Activated T-helper 2 cell treated with anti-CD3 and anti-CD28 coated beads, Interferon-gamma antibody, Interleukin-2, Interleukin-4, amounts not matched to agents 10 μg/mL and 5 μg/mL and 100 μg/mL, durations not matched to agents 14 hours and 24 hours and 36 hours (primary cell): ENCODE measurements at regions not wholly inside any gene's neighbourhood (a gene's known extent, or its start where the extent isn't known, plus 50 kb on each side); places are given as distances from the start of the nearest gene placed in this dataset.

ENCODE experiments used
- DNase-seq: peaks from one replicate; pipeline ENCODE4 v3.0.0; 2021; ENCODE audit warnings: low spot score
- H3K27ac Mint-ChIP-seq: one replicate; pipeline ENCODE4 v1.8.0; 2021; ENCODE audit warnings: mixed read lengths
- H3K27me3 Mint-ChIP-seq: one replicate; pipeline ENCODE4 v1.8.0; 2021; ENCODE audit warnings: low read depth, mixed read lengths
- H3K36me3 Mint-ChIP-seq: one replicate; pipeline ENCODE4 v1.8.0; 2021; ENCODE audit warnings: low read depth, mixed read lengths
- H3K4me1 Mint-ChIP-seq: one replicate; pipeline ENCODE4 v1.8.0; 2021; ENCODE audit warnings: low read depth, mixed read lengths
- H3K4me3 Mint-ChIP-seq: one replicate; pipeline ENCODE4 v1.8.0; 2021; ENCODE audit warnings: low read depth, mild to moderate bottlenecking, moderate library complexity, mixed read lengths
- H3K9me3 Mint-ChIP-seq: one replicate; pipeline ENCODE4 v1.8.0; 2021; ENCODE audit warnings: mixed read lengths
- intact Hi-C: fragments of 100-400 bp; cut with micrococcal nuclease; formaldehyde crosslinking; loops from one replicate; pipeline ENCODE4 v1.15.1; 2023

DNA sequence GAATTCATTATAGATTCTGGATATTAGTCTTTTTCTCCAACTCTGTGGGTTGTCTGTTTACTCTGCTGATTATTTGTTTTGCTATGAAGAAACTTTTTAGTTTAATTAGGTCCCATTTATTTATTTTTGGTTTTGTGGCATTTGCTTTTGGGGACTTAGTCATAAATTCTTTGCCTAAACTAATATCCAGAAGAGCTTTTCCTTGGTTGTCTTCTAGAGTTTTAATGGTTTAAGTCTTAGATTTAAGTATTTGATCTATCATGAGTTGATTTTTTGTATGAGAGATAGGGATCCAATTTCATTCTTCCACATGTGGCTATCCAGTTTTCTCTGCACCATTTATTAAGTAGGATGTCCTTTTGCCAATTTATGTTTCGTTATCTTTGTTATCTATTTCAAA, 683.4 kb upstream of the FBXO33 start:
- no peak overlapping the region for H3K27ac Mint-ChIP-seq
- no peaks in the 10 kb centered on the region for H3K4me1 Mint-ChIP-seq
- H3K9me3 Mint-ChIP-seq, result peaks cover 24% of the 10 kb centered on the region
- intact Hi-C loops, result no loop called here
- no peak overlapping the region for H3K4me3 Mint-ChIP-seq
- no peak for DNase-seq
- no peaks in the 10 kb centered on the region for H3K27me3 Mint-ChIP-seq
- H3K36me3 Mint-ChIP-seq, result no peaks in the 10 kb centered on the region

DNA sequence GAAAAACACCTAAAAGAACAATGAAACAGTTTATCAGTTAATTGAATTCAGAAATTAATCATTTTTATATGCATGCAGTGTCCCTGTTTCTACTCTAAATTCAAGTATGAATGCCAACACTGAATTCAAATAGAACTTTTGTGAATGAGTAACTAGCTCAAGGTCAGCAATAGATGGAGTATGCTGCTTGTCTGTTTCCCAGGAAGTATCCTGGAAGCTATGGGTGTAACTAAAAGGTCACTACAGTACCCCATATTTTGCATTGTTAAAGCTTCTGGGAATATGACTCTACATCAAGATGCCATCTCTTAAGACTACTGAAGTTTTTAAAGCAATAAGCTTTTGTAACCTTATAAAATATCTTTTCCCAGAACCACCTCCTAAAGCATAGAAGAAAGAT, 681.4 kb upstream of the FBXO33 start:
- intact Hi-C loops, result no loop called here
- Mint-ChIP-seq H3K4me3 (no peak overlapping the region), H3K9me3 (peaks cover 33% of the 10 kb centered on the region), H3K27ac (no peak overlapping the region), H3K4me1 (no peaks in the 10 kb centered on the region), H3K36me3 (no peaks in the 10 kb centered on the region), H3K27me3 (no peaks in the 10 kb centered on the region)
- no peak for DNase-seq

DNA sequence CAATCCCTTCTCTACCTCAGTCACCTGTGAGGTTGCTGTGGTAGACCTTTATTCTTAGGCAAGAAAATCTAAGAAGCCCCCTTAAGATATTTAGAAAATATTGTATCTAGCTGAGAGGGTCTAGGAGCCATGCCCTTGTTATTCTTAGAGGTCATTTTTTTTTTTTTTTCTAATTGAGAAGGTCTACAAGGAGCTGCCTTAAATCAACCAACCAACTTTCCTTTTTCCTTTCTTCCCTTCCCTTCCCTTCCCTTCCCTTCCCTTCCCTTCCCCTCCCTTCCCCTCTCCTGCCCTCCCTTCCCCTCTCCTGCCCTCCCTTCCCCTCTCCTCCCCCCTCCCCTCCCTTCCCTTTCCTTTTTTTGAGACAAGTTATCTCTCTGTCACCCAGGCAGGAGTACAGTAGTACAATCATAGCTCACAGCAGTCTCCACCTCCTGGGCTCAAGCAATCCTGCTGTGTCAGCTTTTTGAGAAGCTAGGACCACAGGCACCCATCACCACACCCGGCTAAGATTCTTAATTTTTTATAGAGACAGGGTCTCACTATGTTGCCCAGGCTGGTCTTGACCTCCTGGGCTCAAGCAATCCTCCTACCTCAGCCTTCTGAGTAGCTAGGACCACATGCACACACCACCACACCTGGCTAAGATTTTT, 668.4 kb upstream of the FBXO33 start:
- no peaks in the 10 kb centered on the region for H3K27me3 Mint-ChIP-seq
- no peaks in the 10 kb centered on the region for H3K4me1 Mint-ChIP-seq
- H3K36me3 Mint-ChIP-seq, result no peaks in the 10 kb centered on the region
- H3K4me3 Mint-ChIP-seq, result no peak overlapping the region
- H3K27ac Mint-ChIP-seq, result no peak overlapping the region
- intact Hi-C loops, result no loop called here
- DNase-seq, result no peak
- peaks cover 26% of the 10 kb centered on the region for H3K9me3 Mint-ChIP-seq

DNA sequence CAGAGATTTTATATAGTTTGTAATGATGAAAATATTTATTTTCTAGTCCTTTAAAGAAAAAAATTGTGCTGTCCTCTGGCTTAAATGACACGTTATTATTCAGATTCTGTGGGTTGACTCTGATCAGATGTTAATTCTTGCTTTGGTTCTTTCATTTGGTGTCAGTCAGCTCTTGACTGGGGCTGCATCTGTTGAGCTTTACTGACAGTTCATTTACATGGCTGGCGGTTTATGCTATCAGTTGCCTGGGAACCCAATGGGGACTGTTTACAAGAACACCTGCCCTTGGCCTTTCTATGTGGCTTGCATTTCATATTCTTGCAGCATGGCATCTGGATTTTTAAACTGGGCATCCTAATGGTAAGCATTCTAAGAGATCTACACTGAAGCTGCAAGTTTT, 667.1 kb upstream of the FBXO33 start:
- H3K4me3 Mint-ChIP-seq, result no peak overlapping the region
- H3K36me3 Mint-ChIP-seq, result no peaks in the 10 kb centered on the region
- DNase-seq, result no peak
- H3K27me3 Mint-ChIP-seq, result no peaks in the 10 kb centered on the region
- H3K9me3 Mint-ChIP-seq, result peaks cover 26% of the 10 kb centered on the region
- no peak overlapping the region for H3K27ac Mint-ChIP-seq
- H3K4me1 Mint-ChIP-seq, result no peaks in the 10 kb centered on the region
- intact Hi-C loops, result no loop called here

GRCh38 chr14:40098468-40098867, 666.2 kb upstream of the FBXO33 start:
- no peaks in the 10 kb centered on the region for H3K4me1 Mint-ChIP-seq
- intact Hi-C loops, result no loop called here
- H3K36me3 Mint-ChIP-seq, result no peaks in the 10 kb centered on the region
- no peak overlapping the region for H3K4me3 Mint-ChIP-seq
- H3K27ac Mint-ChIP-seq, result no peak overlapping the region
- H3K9me3 Mint-ChIP-seq, result peaks cover 21% of the 10 kb centered on the region
- H3K27me3 Mint-ChIP-seq, result no peaks in the 10 kb centered on the region
- DNase-seq, result no peak

GRCh38 chr14:40096968-40097367, 664.7 kb upstream of the FBXO33 start:
- Mint-ChIP-seq H3K36me3 (no peaks in the 10 kb centered on the region), H3K4me3 (no peak overlapping the region), H3K4me1 (no peaks in the 10 kb centered on the region), H3K27me3 (no peaks in the 10 kb centered on the region), H3K9me3 (peaks cover 20% of the 10 kb centered on the region), H3K27ac (no peak overlapping the region)
- DNase-seq, result no peak
- intact Hi-C loops, result no loop called here

DNA sequence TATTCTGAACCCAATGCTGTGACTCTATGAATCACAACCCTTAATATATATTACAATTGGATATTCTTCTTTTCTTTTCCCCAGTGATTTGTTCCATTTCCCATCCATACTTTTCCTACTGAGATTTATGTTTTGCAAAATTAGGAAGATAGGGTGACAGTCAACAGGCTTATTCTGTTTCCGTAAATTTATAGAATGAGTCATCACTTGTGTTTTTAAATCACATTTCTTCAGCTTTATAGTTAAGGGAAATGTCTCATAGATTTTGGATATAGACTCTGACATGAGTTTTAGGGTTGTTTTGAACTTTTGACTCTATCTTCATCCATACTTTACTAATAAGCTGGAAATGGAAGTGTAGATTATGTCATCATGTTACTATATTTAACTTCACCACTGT, 661.6 kb upstream of the FBXO33 start:
- intact Hi-C loops, result no loop called here
- H3K27ac Mint-ChIP-seq, result no peak overlapping the region
- no peaks in the 10 kb centered on the region for H3K4me1 Mint-ChIP-seq
- DNase-seq, result no peak
- H3K27me3 Mint-ChIP-seq, result no peaks in the 10 kb centered on the region
- no peaks in the 10 kb centered on the region for H3K36me3 Mint-ChIP-seq
- H3K4me3 Mint-ChIP-seq, result no peak overlapping the region
- H3K9me3 Mint-ChIP-seq, result peaks cover 18% of the 10 kb centered on the region

GRCh38 chr14:40074169-40074568, 641.9 kb upstream of the FBXO33 start:
- H3K4me3 Mint-ChIP-seq, result no peak overlapping the region
- intact Hi-C loops, result no loop called here
- H3K4me1 Mint-ChIP-seq, result no peaks in the 10 kb centered on the region
- no peaks in the 10 kb centered on the region for H3K27me3 Mint-ChIP-seq
- H3K9me3 Mint-ChIP-seq, result peaks cover 22% of the 10 kb centered on the region
- DNase-seq, result no peak
- no peak overlapping the region for H3K27ac Mint-ChIP-seq
- no peaks in the 10 kb centered on the region for H3K36me3 Mint-ChIP-seq

DNA sequence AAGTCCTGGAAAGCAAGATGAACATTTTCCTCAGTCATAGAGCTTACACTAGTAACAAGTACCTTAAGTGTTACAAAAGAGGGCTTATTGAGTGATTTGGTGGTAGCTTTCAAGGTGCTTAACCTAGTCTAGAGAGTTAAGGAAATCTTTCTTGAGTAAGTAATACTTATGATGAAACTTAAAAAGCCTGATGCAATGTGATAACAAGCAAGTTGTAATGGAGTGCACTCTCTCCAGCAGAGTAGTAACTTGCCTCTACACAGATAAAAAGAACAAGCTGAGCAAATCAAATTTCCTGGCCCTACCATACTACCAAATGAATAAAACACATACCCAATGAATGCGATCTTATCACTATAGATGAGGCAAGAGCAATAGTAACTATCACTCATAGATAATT, 639.9 kb upstream of the FBXO33 start:
- H3K9me3 Mint-ChIP-seq, result peaks cover 32% of the 10 kb centered on the region
- no peak overlapping the region for H3K27ac Mint-ChIP-seq
- H3K27me3 Mint-ChIP-seq, result no peaks in the 10 kb centered on the region
- no peak for DNase-seq
- H3K36me3 Mint-ChIP-seq, result no peaks in the 10 kb centered on the region
- intact Hi-C loops, result no loop called here
- no peaks in the 10 kb centered on the region for H3K4me1 Mint-ChIP-seq
- no peak overlapping the region for H3K4me3 Mint-ChIP-seq

GRCh38 chr14:40058901-40059897, 627.0 kb upstream of the FBXO33 start:
- H3K27ac Mint-ChIP-seq, result no peak overlapping the region
- H3K27me3 Mint-ChIP-seq, result no peaks in the 10 kb centered on the region
- intact Hi-C loops, result no loop called here
- H3K36me3 Mint-ChIP-seq, result no peaks in the 10 kb centered on the region
- H3K4me1 Mint-ChIP-seq, result no peaks in the 10 kb centered on the region
- no peak overlapping the region for H3K4me3 Mint-ChIP-seq
- H3K9me3 Mint-ChIP-seq, result peaks cover 7% of the 10 kb centered on the region
- no peak for DNase-seq

DNA sequence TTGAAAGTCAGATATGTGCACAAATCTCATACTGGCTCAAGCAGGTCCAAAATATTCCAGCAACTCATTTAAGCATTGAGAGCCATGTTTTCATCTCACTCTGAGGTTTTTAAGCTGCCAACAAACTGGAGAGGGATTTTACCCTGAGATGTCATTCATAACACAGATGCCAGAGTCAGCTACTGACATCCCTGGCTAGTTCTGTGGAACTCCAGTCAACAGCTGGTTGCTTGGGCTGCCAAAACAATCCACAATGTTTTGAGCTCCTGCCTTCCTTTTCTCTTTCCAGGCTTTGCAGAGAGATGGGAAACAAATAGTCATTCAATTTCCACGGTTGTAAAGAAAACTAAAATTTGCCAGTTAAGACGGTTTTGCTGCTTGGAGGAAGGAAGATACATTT, 621.2 kb upstream of the FBXO33 start:
- no peaks in the 10 kb centered on the region for H3K9me3 Mint-ChIP-seq
- H3K36me3 Mint-ChIP-seq, result no peaks in the 10 kb centered on the region
- H3K27me3 Mint-ChIP-seq, result no peaks in the 10 kb centered on the region
- no peaks in the 10 kb centered on the region for H3K4me1 Mint-ChIP-seq
- no peak overlapping the region for H3K4me3 Mint-ChIP-seq
- intact Hi-C loops, result no loop called here
- no peak for DNase-seq
- no peak overlapping the region for H3K27ac Mint-ChIP-seq

DNA sequence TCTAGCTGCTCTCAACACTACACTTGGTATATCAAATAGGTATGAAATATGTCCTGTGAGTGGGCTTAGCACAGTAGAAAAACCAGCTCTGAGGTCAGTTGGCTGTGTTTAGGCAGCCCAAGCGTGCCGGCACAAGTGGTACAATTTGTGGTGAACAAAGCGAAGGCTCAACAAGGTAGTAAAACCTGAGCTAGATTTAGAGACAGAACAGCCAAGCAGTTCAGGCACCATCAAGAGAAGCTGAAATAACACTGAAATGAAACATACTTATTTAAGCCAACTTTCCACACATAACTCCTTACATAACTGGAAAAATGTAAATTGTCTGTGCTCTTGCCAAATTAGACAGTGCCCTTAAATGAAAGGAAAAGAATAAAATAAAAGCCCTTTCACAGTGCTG, 596.8 kb upstream of the FBXO33 start:
- no peak overlapping the region for H3K4me3 Mint-ChIP-seq
- intact Hi-C loops, result no loop called here

DNA sequence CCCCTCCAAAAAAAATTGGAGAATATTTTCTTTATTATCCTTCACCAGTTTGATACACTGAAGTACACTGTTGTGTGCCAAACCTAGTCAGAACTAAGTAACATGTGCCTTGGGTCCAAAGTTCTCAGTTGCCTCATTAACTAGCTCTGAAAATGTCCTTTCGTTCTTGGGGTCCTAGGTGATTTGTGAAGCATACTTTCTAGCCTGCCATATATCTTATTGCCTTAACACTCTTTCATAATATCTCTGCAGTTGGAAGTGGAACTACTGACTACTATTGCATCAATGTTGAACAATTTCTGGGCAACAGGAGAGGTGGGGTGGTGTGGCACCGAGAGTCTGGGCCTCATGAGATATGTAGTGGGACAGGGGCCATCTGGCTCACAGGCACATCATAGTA, 592.9 kb upstream of the FBXO33 start:
- H3K27me3 Mint-ChIP-seq, result no peaks in the 10 kb centered on the region

More for the DNA sequence above, 596.8 kb upstream of the FBXO33 start:
- DNase-seq, result no peak
- Mint-ChIP-seq H3K36me3 (no peaks in the 10 kb centered on the region), H3K27me3 (no peaks in the 10 kb centered on the region), H3K4me1 (no peaks in the 10 kb centered on the region), H3K27ac (no peak overlapping the region), H3K9me3 (peaks cover 4% of the 10 kb centered on the region)

More for the DNA sequence above, 592.9 kb upstream of the FBXO33 start:
- Mint-ChIP-seq H3K9me3 (peaks cover 6% of the 10 kb centered on the region), H3K4me1 (no peaks in the 10 kb centered on the region), H3K36me3 (no peaks in the 10 kb centered on the region), H3K4me3 (no peak overlapping the region), H3K27ac (no peak overlapping the region)
- DNase-seq, result no peak
- intact Hi-C loops, result no loop called here
